ENCODE measurements at regions not wholly inside any gene's neighbourhood (a gene's known extent, or its start where the extent isn't known, plus 50 kb on each side); places are given as distances from the start of the nearest gene placed in this dataset.

GRCh38 chr12:67506739-67507138 is 141.8 kb upstream of the DYRK2 start:
- no peak for DNase-seq

GRCh38 chr12:67508830-67509229 is 139.7 kb upstream of the DYRK2 start:
- DNase-seq, result no peak

GRCh38 chr12:67509666-67510386 is 138.7 kb upstream of the DYRK2 start:
- no peak for DNase-seq

GRCh38 chr12:67512061-67512460 is 136.5 kb upstream of the DYRK2 start:
- DNase-seq, result no peak

GRCh38 chr12:67514502-67514901 is 134.0 kb upstream of the DYRK2 start:
- no peak for DNase-seq

GRCh38 chr12:67515679-67516340 is 132.7 kb upstream of the DYRK2 start:
- peak; percentile 90 for DNase-seq

- peak; percentile 94 for DNase-seq
These were observed 131.2 kb upstream of the DYRK2 start for GRCh38 chr12:67517181-67517887.

GRCh38 chr12:67519484-67520433 is 128.8 kb upstream of the DYRK2 start:
- peak; percentile 85 for DNase-seq

GRCh38 chr12:67520606-67521005 is 127.9 kb upstream of the DYRK2 start:
- DNase-seq, result peak; percentile 6

- no peak for DNase-seq
These were observed 126.3 kb upstream of the DYRK2 start for GRCh38 chr12:67522222-67522621.

GRCh38 chr12:67523538-67523937 is 125.0 kb upstream of the DYRK2 start:
- peak; percentile 47 for DNase-seq

GRCh38 chr12:67524861-67525616 is 123.5 kb upstream of the DYRK2 start:
- DNase-seq, result no peak

GRCh38 chr12:67525617-67525884 is 123.0 kb upstream of the DYRK2 start:
- peak; percentile 4 for DNase-seq

GRCh38 chr12:67526129-67526528 is 122.4 kb upstream of the DYRK2 start:
- no peak for DNase-seq

- no peak for DNase-seq
These were observed 117.5 kb upstream of the DYRK2 start for GRCh38 chr12:67531051-67531450.

GRCh38 chr12:67531501-67531900 is 117.0 kb upstream of the DYRK2 start:
- no peak for DNase-seq

GRCh38 chr12:67533159-67533558 is 115.4 kb upstream of the DYRK2 start:
- no peak for DNase-seq

- DNase-seq, result no peak
These were observed 114.5 kb upstream of the DYRK2 start for GRCh38 chr12:67534046-67534445.

- DNase-seq, result no peak
These were observed 113.9 kb upstream of the DYRK2 start for GRCh38 chr12:67534681-67535080.

GRCh38 chr12:67535176-67535575 is 113.4 kb upstream of the DYRK2 start:
- no peak for DNase-seq

GRCh38 chr12:67535971-67536370 is 112.6 kb upstream of the DYRK2 start:
- no peak for DNase-seq

GRCh38 chr12:67539329-67539728 is 109.2 kb upstream of the DYRK2 start:
- no peak for DNase-seq
